Parathyroid adenoma (tissue), 2 donors: ENCODE measurements at regions not wholly inside any gene's neighbourhood (a gene's known extent, or its start where the extent isn't known, plus 50 kb on each side); places are given as distances from the start of the nearest gene placed in this dataset.

Experiments
- H2AFZ ChIP-seq: fragments of 300-600 bp; sonication (generic); one replicate; pipeline ENCODE4 v1.7.0; 2017; ENCODE audit warnings: antibody characterized with exemption, mild to moderate bottlenecking
- H3K27ac ChIP-seq: fragments of 300-600 bp; sonication (generic); one replicate; pipeline ENCODE4 v1.7.0; 2017
- H3K27me3 ChIP-seq: fragments of 300-600 bp; sonication (generic); one replicate; pipeline ENCODE4 v1.7.0; 2017; ENCODE audit warnings: low read length; ENCODE audit not compliant: control insufficient read depth, insufficient read depth
- H3K36me3 ChIP-seq: fragments of 300-600 bp; sonication (generic); one replicate; pipeline ENCODE4 v1.7.0; 2017; ENCODE audit warnings: low read length; ENCODE audit not compliant: control insufficient read depth, insufficient read depth
- H3K4me1 ChIP-seq: fragments of 300-600 bp; sonication (generic); one replicate; pipeline ENCODE4 v1.7.0; 2017; ENCODE audit warnings: control low read depth
- H3K4me2 ChIP-seq: fragments of 300-600 bp; sonication (generic); one replicate; pipeline ENCODE4 v1.7.0; 2017; ENCODE audit warnings: low read length
- H3K4me3 ChIP-seq: fragments of 300-600 bp; sonication (generic); one replicate; pipeline ENCODE4 v1.7.0; 2017; ENCODE audit warnings: low read depth, low read length
- H3K79me2 ChIP-seq: fragments of 300-600 bp; sonication (generic); one replicate; pipeline ENCODE4 v1.7.0; 2017; ENCODE audit warnings: control low read depth
- H3K9ac ChIP-seq: fragments of 300-600 bp; sonication (generic); one replicate; pipeline ENCODE4 v1.7.0; 2017; ENCODE audit warnings: mild to moderate bottlenecking
- H3K9me3 ChIP-seq: fragments of 300-600 bp; sonication (generic); one replicate; pipeline ENCODE4 v1.7.0; 2017; ENCODE audit warnings: low read length; ENCODE audit not compliant: control insufficient read depth
- CTCF ChIP-seq: fragments of 300-600 bp; sonication (generic); IDR thresholded peaks from one replicate; pipeline ENCODE4 v1.7.0; 2017; ENCODE audit warnings: antibody characterized with exemption, mild to moderate bottlenecking
- donor health status: primary hyperparathyroidism.

- Histone ChIP-seq H3K36me3 (no peaks in the 10 kb centered on the region), H3K27ac (no peak overlapping the region), H3K79me2 (no peaks in the 10 kb centered on the region), H3K27me3 (no peaks in the 10 kb centered on the region), H2AFZ (no peak overlapping the region), H3K9ac (no peak overlapping the region), H3K4me2 (no peak overlapping the region), H3K9me3 (no peaks in the 10 kb centered on the region), H3K4me3 (no peak overlapping the region), H3K4me1 (no peaks in the 10 kb centered on the region)
- no peak for TF ChIP-seq CTCF
Measured at GRCh38 chr13:97141097-97141496, 81.0 kb upstream of the MBNL2 start.

DNA sequence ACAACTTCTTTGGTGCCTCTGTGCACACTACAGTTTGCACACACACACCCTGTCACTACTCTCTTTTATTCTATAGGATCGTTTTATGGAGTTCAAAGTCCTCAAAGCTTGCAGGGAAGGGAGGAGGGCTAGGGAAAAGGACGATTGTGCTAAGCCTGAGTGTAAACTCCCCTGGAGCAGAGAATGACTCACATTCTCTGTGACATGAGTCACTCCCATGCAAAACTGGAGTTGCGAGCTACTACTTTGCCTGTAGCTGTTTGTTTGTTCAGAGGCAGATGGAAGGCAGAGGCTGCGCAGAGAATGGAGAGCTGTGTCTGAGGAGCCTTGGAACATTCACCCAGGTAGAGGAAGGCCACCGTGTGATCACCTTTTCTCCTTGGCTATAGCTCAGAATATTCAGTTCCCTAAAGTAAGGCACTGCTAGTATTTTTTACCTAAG lies 80.5 kb upstream of the MBNL2 start:
- no peak overlapping the region for H3K27ac ChIP-seq
- no peak for TF ChIP-seq CTCF
- no peaks in the 10 kb centered on the region for H3K27me3 ChIP-seq
- no peak overlapping the region for H2AFZ ChIP-seq
- no peaks in the 10 kb centered on the region for H3K79me2 ChIP-seq
- no peaks in the 10 kb centered on the region for H3K36me3 ChIP-seq
- H3K9me3 ChIP-seq, result no peaks in the 10 kb centered on the region
- H3K4me3 ChIP-seq, result no peak overlapping the region
- H3K4me2 ChIP-seq, result no peak overlapping the region
- H3K9ac ChIP-seq, result no peak overlapping the region
- no peaks in the 10 kb centered on the region for H3K4me1 ChIP-seq

DNA sequence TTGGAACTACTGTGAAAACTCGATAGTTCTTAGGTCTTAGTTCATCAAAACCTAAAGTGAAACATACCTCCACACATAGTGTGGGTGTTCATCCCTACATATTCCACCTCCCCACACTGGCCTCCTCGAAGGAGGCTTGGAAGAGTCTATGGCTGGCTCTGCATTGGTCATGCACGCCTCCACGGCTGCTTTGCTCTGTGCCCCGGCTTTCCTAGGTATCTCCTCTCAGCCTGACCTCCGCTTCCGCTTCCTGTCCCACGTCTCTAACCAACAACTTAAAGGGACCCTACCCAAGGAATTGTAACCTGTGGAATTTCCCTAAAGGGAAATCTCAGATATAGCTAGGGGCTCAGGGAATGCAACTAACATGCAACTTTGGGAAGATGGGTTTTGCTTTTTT lies 79.7 kb upstream of the MBNL2 start:
- Histone ChIP-seq H3K9ac (no peak overlapping the region), H3K4me3 (no peak overlapping the region), H3K36me3 (no peaks in the 10 kb centered on the region), H3K27me3 (no peaks in the 10 kb centered on the region), H3K4me2 (no peak overlapping the region), H3K4me1 (no peaks in the 10 kb centered on the region), H3K27ac (no peak overlapping the region), H3K79me2 (no peaks in the 10 kb centered on the region), H3K9me3 (no peaks in the 10 kb centered on the region), H2AFZ (no peak overlapping the region)
- TF ChIP-seq CTCF, result no peak

- no peaks in the 10 kb centered on the region for H3K79me2 ChIP-seq
- H3K9me3 ChIP-seq, result no peaks in the 10 kb centered on the region
- no peak for TF ChIP-seq CTCF
- H3K9ac ChIP-seq, result no peak overlapping the region
- H3K4me3 ChIP-seq, result no peak overlapping the region
- no peaks in the 10 kb centered on the region for H3K4me1 ChIP-seq
- no peaks in the 10 kb centered on the region for H3K36me3 ChIP-seq
- no peaks in the 10 kb centered on the region for H3K27me3 ChIP-seq
- H3K27ac ChIP-seq, result no peak overlapping the region
- H3K4me2 ChIP-seq, result no peak overlapping the region
- no peak overlapping the region for H2AFZ ChIP-seq
Measured at GRCh38 chr13:97145057-97145456, 77.1 kb upstream of the MBNL2 start.

DNA sequence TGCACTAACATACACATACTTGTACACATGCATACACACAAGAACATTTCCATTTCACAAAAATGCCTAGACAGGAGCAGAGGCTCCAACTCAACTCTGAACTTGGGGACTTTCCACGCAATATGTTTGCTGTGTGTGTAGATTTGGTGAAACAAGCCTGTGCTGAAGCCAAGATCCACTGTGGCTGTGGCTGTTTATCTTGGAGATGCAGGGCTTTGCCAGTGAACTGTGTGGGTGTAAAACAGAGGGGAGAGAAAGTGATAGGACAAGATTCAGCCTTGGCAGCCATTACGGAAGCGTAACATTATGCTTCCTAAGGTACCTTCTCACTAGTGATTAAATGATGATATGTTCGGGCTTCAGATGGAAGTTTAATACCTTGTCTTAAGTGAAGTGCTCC lies 73.2 kb upstream of the MBNL2 start:
- no peak overlapping the region for H3K27ac ChIP-seq
- no peaks in the 10 kb centered on the region for H3K36me3 ChIP-seq
- H3K4me3 ChIP-seq, result no peak overlapping the region
- H3K9ac ChIP-seq, result no peak overlapping the region
- H3K4me1 ChIP-seq, result no peaks in the 10 kb centered on the region
- no peaks in the 10 kb centered on the region for H3K79me2 ChIP-seq
- no peak overlapping the region for H3K4me2 ChIP-seq
- H2AFZ ChIP-seq, result no peak overlapping the region
- no peak for TF ChIP-seq CTCF
- no peaks in the 10 kb centered on the region for H3K27me3 ChIP-seq
- no peaks in the 10 kb centered on the region for H3K9me3 ChIP-seq
